ENCODE measurements at regions not wholly inside any gene's neighbourhood (a gene's known extent, or its start where the extent isn't known, plus 50 kb on each side); places are given as distances from the start of the nearest gene placed in this dataset.

GRCh38 chr9:96086936-96087571, 211.6 kb downstream of the ERCC6L2 start:
- DNase-seq: no peak

GRCh38 chr9:96085491-96086143, 210.1 kb downstream of the ERCC6L2 start:
- DNase-seq: no peak

DNA sequence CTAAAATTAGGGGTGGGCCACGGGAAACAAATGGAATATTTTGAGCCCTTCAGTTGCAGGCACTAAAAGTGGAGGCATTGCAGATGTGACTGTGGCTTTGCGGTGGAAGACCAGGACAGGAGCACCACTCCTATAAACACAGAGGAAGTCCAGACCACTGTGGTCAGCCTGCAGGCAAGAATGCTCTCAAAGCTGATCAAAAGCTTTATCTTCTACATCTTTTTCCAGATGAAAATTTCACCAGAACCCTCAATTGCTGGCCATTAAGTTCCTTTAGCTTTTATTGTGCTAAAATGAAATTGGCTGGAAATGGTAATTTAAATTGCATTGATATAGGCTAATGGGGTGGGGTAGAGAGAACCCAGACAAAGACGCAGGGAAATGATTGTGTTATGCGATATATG, 208.8 kb downstream of the ERCC6L2 start:
- no peak for DNase-seq

- DNase-seq: no peak
Measured at GRCh38 chr9:96082516-96083232, 207.2 kb downstream of the ERCC6L2 start.

DNA sequence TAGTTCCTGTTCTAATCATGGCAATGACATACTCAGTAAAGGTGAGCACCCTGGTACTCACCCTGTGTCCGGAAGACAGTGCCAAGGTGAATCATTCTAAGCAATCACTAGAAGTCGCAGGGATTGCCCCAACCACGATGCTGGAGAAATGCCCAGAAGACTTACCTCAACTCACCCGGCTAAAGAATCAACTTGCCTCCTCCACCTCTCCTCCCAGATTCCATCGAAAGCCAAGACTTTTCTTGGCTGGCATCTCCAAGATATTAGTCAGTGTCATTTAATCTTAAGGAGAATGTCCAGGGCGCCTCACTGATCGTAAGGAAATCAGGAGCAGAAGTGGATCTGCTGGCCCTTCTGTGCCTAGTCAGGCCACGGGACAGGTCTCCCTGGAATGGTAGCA, 204.9 kb downstream of the ERCC6L2 start:
- no peak for DNase-seq

- no peak for DNase-seq
Measured at GRCh38 chr9:96079779-96080178, 204.3 kb downstream of the ERCC6L2 start.

- no peak for DNase-seq
Measured at GRCh38 chr9:96078897-96079490, 203.5 kb downstream of the ERCC6L2 start.

DNA sequence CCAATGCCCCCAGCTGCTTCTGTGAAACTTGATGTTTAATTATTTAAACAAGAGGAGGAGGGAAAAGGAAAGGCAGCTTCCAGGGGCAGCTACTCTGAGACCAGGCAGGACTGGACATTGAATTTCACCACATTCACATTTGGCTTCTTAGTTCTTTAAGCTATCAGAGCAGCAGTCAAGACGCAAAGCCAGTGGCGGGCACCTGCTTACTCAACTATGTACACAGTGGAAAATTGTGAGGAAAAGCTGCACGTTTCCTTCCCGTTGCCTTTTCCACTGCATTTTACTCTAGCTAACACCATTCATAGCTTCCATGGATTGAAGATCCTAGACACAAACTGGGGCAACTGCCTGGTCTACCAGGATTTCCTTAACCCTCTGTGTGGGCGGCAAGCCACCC, 200.3 kb downstream of the ERCC6L2 start:
- DNase-seq: no peak

- no peak for DNase-seq
Measured at GRCh38 chr9:96075111-96075510, 199.6 kb downstream of the ERCC6L2 start.

DNA sequence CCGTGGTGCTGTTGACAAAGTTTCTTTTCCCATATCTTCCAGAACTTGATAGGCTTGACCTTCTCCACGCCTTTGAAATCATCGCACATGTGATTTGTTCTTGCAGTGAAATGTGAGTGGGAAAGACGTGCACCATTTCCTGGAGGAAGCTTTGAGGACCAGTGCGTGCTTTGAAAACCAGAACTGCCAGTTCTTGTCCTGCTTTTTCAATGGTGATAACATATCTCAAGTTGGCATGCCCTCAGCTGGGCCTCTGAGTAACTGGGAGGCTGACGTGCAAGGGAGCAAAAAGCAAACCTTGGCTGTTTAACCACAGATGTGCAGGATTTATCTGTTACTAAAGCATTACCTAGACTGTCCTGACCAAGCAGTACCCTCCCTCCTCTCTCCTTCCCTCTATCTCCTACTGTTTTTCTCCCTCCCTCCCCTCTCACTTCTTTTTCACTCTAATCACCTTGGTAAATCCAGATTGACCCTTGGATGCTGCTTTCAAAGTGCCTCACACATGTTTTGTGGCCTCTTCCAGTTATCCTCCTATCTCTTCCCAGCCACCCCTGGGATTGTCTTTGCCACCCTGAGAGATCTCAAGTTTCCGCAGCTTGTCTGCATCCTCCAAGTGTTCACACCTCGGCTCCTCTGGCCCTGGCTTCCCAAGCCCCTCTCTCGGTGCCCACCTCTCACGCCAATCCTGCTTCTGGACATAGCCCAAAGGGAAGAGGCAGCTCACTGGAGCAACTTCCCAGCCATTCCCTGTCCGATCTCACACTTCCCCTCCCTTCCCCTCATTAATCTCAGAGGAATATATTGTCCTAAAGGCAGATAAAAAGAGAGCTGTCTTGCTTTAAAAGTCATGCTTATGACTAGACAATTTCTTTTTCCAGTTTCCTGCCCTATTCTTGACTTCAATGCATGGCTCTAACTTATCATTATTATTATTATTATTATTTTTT, 198.3 kb downstream of the ERCC6L2 start:
- no peak for DNase-seq

GRCh38 chr9:96072930-96073329, 197.4 kb downstream of the ERCC6L2 start:
- DNase-seq: no peak

- DNase-seq: no peak
Measured at GRCh38 chr9:96071815-96072124, 196.3 kb downstream of the ERCC6L2 start.

GRCh38 chr9:96071076-96071814, 195.8 kb downstream of the ERCC6L2 start:
- no peak for DNase-seq

DNA sequence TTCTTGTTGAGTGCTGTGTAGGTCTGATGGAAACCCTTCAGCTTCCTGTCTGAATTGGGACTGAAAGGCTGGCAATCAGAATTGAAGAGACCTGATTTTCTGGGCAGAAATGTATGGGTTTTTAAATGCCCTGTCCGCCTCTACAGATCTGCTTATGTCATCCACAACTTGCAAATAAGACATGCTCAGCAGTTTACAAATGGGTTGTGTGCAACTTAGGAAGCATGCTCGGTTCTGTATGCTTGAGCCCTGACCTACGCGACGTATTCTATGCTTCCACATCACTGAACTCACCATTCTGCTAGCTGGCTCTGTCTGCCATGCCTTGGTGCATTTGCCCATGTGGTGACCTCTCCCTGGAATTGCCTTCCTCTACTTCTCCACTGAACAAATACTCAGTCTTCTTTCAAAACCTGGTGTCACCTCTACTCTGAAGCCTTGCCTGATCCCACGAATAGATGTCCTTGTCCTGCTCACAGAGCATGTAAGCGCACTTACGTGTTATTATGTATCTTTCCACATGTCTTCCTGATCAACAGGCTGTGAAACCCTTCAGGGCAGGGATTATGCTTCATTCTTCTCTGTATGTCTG, 194.2 kb downstream of the ERCC6L2 start:
- no peak for DNase-seq

GRCh38 chr9:96068511-96068910, 193.0 kb downstream of the ERCC6L2 start:
- no peak for DNase-seq

GRCh38 chr9:96067600-96067999, 192.1 kb downstream of the ERCC6L2 start:
- DNase-seq: no peak

GRCh38 chr9:96067004-96067403, 191.5 kb downstream of the ERCC6L2 start:
- DNase-seq: no peak

GRCh38 chr9:96065482-96066251, 190.2 kb downstream of the ERCC6L2 start:
- no peak for DNase-seq

DNA sequence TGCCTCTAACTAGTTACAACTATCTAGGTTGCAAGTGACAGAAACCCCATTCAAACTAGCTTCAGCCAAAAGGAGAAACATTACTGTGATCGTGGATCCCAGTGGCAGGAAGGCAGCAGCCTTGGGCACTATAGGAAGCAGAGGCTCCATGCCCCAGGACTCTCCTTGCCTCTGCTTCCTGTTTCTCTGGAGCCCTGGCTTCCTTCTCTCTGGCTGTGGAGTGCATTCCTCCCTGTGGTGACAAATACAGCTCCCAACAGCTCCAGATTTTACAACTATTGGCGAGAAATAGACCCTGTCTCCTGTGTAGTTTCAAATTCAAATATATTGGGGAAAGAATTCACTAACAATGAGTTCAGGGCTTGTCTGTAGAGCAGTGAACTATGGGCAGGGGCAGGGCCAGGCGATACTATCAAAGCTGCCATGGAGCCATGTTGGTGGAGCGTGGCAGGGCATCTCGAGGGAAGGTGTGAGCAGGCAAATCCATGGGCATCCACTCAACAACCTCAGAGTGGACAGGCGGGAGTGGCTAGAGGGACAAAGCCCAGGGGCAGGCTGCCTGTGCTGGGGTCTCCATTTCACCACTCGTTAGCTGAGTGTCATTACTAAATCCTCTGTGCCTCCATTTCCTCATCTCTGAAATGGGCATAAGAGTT, 189.5 kb downstream of the ERCC6L2 start:
- no peak for DNase-seq

- DNase-seq: no peak
Measured at GRCh38 chr9:96062854-96063253, 187.4 kb downstream of the ERCC6L2 start.
